ENCODE measurements at regions not wholly inside any gene's neighbourhood (a gene's known extent, or its start where the extent isn't known, plus 50 kb on each side); places are given as distances from the start of the nearest gene placed in this dataset.
A peak's percentile ranks its signal among the peaks of the same experiment; 100 is the strongest.

DNA sequence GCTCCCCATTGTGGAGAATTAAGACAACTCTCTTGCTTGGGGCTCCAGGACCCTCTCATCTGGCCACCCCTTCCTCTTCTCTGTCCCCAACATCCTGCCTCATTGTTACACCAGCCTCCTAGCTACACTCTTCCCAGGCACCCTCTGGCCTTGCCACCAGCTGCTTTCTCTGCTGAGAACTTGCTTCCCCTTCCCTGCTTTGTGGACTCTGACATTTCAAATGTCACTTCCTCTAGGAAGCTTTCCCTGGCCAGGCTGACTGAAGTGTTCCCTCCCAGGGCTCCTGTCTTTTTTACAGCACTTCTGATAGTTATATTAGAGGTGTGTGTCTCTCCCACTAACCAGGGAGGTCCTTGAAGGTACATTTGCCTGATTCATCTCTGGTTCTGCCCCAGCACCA is 194.0 kb upstream of the KLF4 start:
- intact Hi-C loops (cut with DNase I): loop anchor here in 2 of 10 donors (10.0 kb wide), 2 partner anchors 59 to 61 kb away; no protein-coding TSS in a partner anchor
- DNase-seq (peak in 1 of 2 donors; percentile 30), ATAC-seq (peak in 7 of 8 donors; percentile 37 to 85 (median 73))
- Histone ChIP-seq H3K27ac (peak overlapping the region in 7 of 10 donors; percentile 20 to 77 (median 38)), H3K9me3 (no peaks in the 10 kb centered on the region), H3K4me1 (peaks cover 0 to 32% (median 0%) of the 10 kb centered on the region in 9 donors), H3K27me3 (no peaks in the 10 kb centered on the region), H3K36me3 (no peaks in the 10 kb centered on the region), H3K4me3 (no peak overlapping the region)
- TF ChIP-seq CTCF (IDR thresholded peaks at IDR 0.05): no peak

DNA sequence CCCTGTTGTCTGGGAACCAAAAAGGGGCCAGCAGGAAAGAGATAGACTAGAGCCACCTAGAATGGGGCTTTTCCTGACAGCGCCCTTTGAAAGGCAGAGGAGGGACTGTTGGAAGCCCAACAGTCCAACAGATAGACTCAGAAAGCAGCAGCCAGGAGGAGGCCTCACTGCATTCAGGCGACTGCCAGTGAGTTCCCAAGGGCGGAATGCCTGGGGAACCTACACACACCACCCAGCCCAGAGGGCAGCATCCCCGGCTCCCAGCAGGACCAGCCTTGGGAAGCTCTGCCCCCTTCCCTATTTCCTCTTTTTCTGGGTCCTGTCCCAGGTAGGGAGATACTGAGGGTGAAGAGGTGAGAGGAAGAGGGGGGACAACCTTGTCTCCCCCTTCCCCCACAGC is 192.4 kb upstream of the KLF4 start:
- H3K27me3 ChIP-seq: no peaks in the 10 kb centered on the region
- intact Hi-C loops (cut with DNase I): loop anchor here in 2 of 10 donors (10.0 kb wide), 2 partner anchors 57 to 63 kb away; no protein-coding TSS in a partner anchor
- no peak for DNase-seq
- ATAC-seq: no peak
- no peak overlapping the region for H3K27ac ChIP-seq
- H3K36me3 ChIP-seq: no peaks in the 10 kb centered on the region
- no peak overlapping the region for H3K4me3 ChIP-seq
- H3K4me1 ChIP-seq: peaks cover 0 to 32% (median 0%) of the 10 kb centered on the region in 9 donors
- no peak for TF ChIP-seq CTCF (IDR thresholded peaks at IDR 0.05)
- H3K9me3 ChIP-seq: no peaks in the 10 kb centered on the region
- WGBS, 2 donors: 89 to 90% methylated on average over 4 of the region's 4 CpGs

DNA sequence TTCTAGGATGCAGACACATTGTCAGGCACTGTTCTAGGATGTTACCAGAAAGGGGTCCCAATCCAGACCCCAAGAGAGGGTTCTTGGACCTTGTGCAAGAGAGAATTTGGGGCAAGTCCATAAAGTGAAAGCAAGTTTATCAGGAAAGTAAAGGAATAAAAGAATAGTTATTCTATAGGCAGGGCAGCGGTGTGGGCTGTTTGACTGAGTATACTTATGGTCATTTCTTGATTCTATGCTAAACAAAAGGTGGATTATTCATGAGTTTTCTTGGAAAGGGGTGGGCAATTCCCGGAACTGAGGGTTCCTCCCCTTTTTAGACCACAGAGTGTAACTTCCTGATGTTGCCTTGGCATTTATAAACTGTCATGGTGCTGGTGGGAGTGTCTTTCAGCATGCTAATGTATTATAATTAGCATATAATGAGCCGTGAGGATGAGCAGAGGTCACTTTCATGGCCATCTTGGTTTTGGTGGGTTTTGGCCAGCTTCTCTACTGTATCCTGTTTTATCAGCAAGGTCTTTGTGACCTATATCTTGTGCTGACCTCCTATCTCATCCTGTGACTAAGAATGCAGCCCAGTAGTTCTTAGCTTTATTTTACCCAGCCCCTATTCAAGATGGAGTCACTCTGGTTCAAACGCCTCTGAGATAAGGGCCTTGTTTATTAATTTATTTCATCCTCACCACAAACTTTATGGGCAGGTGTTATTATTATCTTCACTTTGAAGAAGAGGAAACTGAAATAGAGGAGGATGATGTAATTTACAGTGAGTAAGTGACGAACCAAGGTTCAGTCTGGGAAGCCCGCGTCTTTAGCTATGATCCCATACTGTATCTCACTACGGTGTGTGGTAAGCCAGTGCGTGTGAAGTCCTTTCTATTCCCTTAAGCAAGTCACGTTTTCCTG is 186.0 kb upstream of the KLF4 start:
- no peaks in the 10 kb centered on the region for H3K36me3 ChIP-seq
- H3K9me3 ChIP-seq: no peaks in the 10 kb centered on the region
- peak overlapping the region in 1 of 10 donors; percentile 77 for H3K27ac ChIP-seq
- no peak overlapping the region for H3K4me3 ChIP-seq
- 79 to 90% methylated on average over 10 of the region's 10 CpGs for WGBS, 2 donors
- no peaks in the 10 kb centered on the region for H3K27me3 ChIP-seq
- peaks cover 0 to 27% (median 0%) of the 10 kb centered on the region in 9 donors for H3K4me1 ChIP-seq
- ATAC-seq (no peak), DNase-seq (no peak)
- intact Hi-C loops (cut with DNase I): no loop called here
- TF ChIP-seq CTCF (IDR thresholded peaks at IDR 0.05): no peak

DNA sequence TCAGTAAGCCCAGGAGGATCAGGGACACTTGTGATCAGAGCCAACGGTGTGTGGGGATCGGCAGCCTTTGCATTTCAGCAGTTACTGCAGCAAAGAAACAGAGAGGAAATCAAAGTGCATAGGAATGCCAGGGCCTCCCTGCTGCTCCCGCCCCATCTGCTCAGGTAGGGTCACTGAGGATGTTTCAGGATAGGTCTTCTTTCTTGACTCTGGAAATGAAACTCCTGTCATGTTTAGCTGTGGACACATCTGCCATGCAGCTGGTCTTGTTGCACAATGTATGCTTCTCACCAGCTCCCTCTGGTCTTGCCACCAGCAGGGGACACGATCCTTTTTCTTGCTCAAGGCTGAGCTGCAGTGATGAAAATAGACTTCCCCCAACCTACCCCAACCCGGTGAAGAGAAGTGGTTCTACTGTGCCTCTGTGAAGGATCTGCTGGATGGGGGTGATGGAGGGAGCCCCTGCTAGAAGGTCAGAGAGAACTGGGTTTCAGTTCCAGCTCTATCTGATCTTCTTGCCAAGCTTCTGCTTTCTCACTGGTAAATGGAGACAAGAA is 185.2 kb upstream of the KLF4 start:
- no peak overlapping the region for H3K4me3 ChIP-seq
- TF ChIP-seq CTCF (IDR thresholded peaks at IDR 0.05): no peak
- H3K36me3 ChIP-seq: no peaks in the 10 kb centered on the region
- H3K27ac ChIP-seq: peak overlapping the region in 1 of 10 donors; percentile 77
- H3K4me1 ChIP-seq: peaks cover 0 to 27% (median 0%) of the 10 kb centered on the region in 9 donors
- intact Hi-C loops (cut with DNase I): no loop called here
- DNase-seq (no peak), ATAC-seq (peak in 6 of 8 donors; percentile 46 to 79 (median 62))
- WGBS, 2 donors: 60 to 72% methylated on average over 5 of the region's 5 CpGs
- no peaks in the 10 kb centered on the region for H3K9me3 ChIP-seq
- no peaks in the 10 kb centered on the region for H3K27me3 ChIP-seq

All from heart right ventricle (tissue), 16 donors.